ENCODE measurements at regions not wholly inside any gene's neighbourhood (a gene's known extent, or its start where the extent isn't known, plus 50 kb on each side); places are given as distances from the start of the nearest gene placed in this dataset.
"Not testable (repeated sequence)": the region's sequence is repeated elsewhere in the genome, so short reads cannot be mapped to it uniquely, and the experiment has no call there.

DNA sequence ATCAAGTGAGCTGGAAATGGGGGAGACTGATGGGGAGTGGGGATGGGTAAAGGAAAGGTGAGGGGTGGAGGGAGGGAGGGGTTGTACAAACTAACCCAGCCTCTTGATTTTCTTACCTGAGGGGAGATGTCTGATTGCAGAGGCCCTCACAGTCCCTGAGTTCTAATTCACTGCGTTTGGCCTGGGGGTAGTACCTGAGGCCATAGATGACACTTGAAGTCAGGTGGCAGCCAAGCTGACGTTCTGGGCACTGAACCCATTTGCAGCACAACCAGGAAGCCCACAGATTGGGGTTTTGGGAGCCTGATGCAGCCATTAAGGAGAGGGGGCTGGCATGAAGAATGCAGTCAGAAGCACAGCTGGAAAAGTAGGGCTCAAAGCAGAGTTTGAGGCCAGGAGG is 153.8 kb upstream of the DTNBP1 start:
- TF ChIP-seq POLR2AphosphoS5 (IDR thresholded peaks at IDR 0.05) = no peak
- no peak for TF ChIP-seq POLR2A (IDR thresholded peaks at IDR 0.05)
- TF ChIP-seq, protein P1, sequence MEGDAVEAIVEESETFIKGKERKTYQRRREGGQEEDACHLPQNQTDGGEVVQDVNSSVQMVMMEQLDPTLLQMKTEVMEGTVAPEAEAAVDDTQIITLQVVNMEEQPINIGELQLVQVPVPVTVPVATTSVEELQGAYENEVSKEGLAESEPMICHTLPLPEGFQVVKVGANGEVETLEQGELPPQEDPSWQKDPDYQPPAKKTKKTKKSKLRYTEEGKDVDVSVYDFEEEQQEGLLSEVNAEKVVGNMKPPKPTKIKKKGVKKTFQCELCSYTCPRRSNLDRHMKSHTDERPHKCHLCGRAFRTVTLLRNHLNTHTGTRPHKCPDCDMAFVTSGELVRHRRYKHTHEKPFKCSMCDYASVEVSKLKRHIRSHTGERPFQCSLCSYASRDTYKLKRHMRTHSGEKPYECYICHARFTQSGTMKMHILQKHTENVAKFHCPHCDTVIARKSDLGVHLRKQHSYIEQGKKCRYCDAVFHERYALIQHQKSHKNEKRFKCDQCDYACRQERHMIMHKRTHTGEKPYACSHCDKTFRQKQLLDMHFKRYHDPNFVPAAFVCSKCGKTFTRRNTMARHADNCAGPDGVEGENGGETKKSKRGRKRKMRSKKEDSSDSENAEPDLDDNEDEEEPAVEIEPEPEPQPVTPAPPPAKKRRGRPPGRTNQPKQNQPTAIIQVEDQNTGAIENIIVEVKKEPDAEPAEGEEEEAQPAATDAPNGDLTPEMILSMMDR (IDR thresholded peaks at IDR 0.05) = no peak
- Histone ChIP-seq H3K4me3 (no peak overlapping the region), H3K27ac (no peak overlapping the region), H3K36me3 (no peaks in the 10 kb centered on the region), H3K4me1 (no peaks in the 10 kb centered on the region), H3K9me3 (no peaks in the 10 kb centered on the region), H3K27me3 (no peaks in the 10 kb centered on the region)
- no peak for DNase-seq (ENCODE audit: low spot score in 2 of 2)
- intact Hi-C loops (cut with DNase I; ENCODE audit: low total_unique reads) = no loop called here

DNA sequence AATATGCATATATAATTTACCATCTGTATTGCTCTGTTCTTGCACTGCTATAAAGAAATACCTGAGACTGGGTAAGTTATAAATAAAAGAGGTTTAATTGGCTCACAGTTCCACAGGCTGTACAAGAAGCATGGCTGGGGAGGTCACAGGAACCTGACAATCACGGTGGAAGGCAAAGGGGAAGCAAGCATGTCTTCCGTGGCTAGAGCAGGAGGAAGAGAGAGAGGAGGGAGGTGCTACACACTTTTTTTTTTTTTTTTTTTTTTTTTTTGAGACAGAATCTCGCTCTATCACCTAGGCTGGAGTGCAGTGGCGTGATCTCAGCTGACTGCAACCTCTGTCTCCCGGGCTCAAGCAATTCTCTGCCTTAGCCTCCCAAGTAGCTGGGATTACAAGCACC is 150.9 kb upstream of the DTNBP1 start:
- H3K4me1 ChIP-seq; intact Hi-C loops (cut with DNase I; ENCODE audit: low total_unique reads); H3K9me3 ChIP-seq; DNase-seq (ENCODE audit: low spot score in 2 of 2); H3K27me3 ChIP-seq; H3K4me3 ChIP-seq; H3K36me3 ChIP-seq; H3K27ac ChIP-seq: not testable (repeated sequence)

DNA sequence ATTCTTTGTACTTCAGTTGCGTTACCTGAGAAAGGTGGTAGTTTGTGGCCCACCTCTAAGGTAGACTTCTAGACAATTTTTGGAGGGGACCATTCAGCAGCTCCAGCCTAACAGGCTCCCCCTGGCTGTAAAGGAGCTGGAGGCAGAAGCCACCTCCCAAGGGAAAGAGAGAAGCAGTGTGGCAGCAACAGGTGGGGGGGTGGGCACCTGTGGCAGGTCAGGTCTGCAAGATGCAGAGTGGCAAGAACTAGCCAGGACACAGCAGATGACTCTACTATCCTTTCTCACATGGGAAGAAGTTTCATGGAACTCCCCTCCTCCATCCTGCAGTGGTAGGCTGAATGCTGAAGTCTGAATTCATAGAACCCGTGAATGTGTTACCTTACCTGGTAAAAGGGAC is 148.3 kb upstream of the DTNBP1 start:
- Histone ChIP-seq H3K4me3 (no peak overlapping the region), H3K4me1 (no peaks in the 10 kb centered on the region), H3K27ac (no peak overlapping the region), H3K9me3 (no peaks in the 10 kb centered on the region), H3K36me3 (no peaks in the 10 kb centered on the region), H3K27me3 (no peaks in the 10 kb centered on the region)
- no peak for DNase-seq (ENCODE audit: low spot score in 2 of 2)
- no peak for TF ChIP-seq POLR2AphosphoS5 (IDR thresholded peaks at IDR 0.05)
- intact Hi-C loops (cut with DNase I; ENCODE audit: low total_unique reads) = no loop called here

DNA sequence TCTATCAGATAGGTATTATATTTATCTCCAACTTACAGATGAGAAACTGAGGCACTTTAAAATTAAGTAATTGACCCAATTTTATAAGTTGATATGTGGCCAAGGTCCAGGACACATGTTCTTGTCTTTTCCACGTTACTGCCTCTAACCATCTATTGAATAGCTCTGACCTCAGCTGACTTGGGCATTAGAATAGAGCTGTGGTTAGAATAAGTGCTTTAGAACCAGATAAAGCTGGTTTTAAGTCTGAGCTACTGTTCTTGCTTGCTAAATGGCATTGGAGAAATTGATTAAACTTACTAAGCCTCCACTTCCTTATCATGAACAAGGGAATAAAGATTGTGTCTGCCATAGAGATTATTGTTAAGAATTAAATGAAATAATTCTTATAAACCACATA is 147.8 kb upstream of the DTNBP1 start:
- no peak for DNase-seq (ENCODE audit: low spot score in 2 of 2)
- intact Hi-C loops (cut with DNase I; ENCODE audit: low total_unique reads) = no loop called here

DNA sequence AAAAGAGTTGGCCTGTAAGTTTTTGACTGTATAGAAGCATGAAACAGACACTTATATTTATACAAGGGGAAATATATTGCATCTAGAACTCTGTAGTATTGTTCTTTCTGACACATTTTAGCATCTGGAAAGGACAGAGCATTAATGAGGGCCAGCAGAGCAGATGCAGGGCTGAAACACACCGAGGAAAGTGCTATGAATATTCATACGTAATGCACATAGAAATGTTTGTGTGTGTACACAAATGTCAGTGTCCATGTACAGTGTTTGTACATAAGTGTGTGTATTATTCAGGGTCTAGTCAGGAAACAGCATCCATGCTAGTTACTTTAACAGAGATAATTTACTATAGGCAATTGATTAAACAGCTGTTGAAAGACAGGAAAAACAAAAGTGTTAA is 146.5 kb upstream of the DTNBP1 start:
- intact Hi-C loops (cut with DNase I; ENCODE audit: low total_unique reads) = no loop called here
- no peak overlapping the region for H3K27ac ChIP-seq
- no peaks in the 10 kb centered on the region for H3K27me3 ChIP-seq
- TF ChIP-seq, protein P1 (IDR thresholded peaks at IDR 0.05) = no peak
- TF ChIP-seq POLR2A (IDR thresholded peaks at IDR 0.05) = no peak
- TF ChIP-seq POLR2AphosphoS5 (IDR thresholded peaks at IDR 0.05) = no peak
- H3K4me3 ChIP-seq = no peak overlapping the region
- H3K36me3 ChIP-seq = no peaks in the 10 kb centered on the region
- no peaks in the 10 kb centered on the region for H3K9me3 ChIP-seq
- no peaks in the 10 kb centered on the region for H3K4me1 ChIP-seq
- no peak for DNase-seq (ENCODE audit: low spot score in 2 of 2)

More for the DNA sequence above, 147.8 kb upstream of the DTNBP1 start:
- TF ChIP-seq POLR2A (IDR thresholded peaks at IDR 0.05) = no peak
- TF ChIP-seq POLR2AphosphoS5 (IDR thresholded peaks at IDR 0.05) = no peak
- TF ChIP-seq, protein P1 (IDR thresholded peaks at IDR 0.05) = no peak
- Histone ChIP-seq H3K4me1 (no peaks in the 10 kb centered on the region), H3K27me3 (no peaks in the 10 kb centered on the region), H3K27ac (no peak overlapping the region), H3K36me3 (no peaks in the 10 kb centered on the region), H3K4me3 (no peak overlapping the region), H3K9me3 (no peaks in the 10 kb centered on the region)

DNA sequence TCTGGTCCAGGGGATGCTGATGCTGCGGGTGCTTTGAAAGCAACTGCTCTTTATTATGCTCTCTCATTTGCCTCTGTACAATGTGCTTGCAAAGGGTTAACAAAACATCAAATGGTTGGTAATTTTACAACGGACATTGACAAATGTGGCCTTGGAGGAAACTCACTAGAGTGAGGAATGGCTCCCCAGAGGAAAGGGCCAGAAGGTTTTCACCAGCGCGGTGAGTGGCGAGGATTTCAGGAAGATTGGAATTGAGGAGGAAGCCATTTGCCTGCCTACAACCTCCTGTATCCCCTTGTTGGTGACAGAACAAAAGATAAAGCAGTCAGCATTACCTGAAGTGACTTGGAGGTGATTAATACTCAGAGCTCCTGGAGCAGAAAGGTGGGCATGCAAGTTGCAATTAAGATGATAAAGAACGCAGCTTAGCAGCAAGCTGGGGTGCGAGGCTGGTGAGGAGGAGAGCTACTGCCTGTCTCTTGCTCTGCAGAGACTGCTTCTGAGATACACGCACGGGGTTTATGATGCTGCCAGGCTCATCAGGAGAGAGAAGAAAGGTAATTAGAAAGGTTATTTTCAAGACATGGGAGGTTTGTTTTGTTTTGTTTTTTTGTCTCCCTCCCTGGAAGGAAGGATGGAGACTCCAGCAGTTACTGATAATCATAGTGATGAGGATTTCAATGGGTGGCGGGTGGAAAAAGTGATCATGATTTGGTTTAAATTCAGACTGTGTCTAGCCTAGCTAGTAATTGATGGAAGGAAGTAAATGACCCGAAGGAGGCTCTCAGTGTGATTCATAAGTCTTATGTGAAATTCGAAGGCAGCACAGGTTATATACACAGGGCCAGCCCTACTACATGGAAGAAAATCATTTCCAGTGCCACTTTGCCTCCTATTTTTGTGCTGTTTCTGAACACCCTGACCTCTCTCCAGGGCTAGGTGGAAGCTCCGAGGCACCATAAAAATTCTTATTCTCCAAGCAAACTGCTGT is 141.6 kb upstream of the DTNBP1 start:
- H3K27ac ChIP-seq = no peak overlapping the region
- no peaks in the 10 kb centered on the region for H3K4me1 ChIP-seq
- TF ChIP-seq, protein P1 (IDR thresholded peaks at IDR 0.05) = no peak
- TF ChIP-seq POLR2A (IDR thresholded peaks at IDR 0.05) (no peak), POLR2AphosphoS5 (IDR thresholded peaks at IDR 0.05) (no peak)
- no peaks in the 10 kb centered on the region for H3K9me3 ChIP-seq
- no peaks in the 10 kb centered on the region for H3K27me3 ChIP-seq
- intact Hi-C loops (cut with DNase I; ENCODE audit: low total_unique reads) = no loop called here
- no peak for DNase-seq (ENCODE audit: low spot score in 2 of 2)
- H3K36me3 ChIP-seq = no peaks in the 10 kb centered on the region
- H3K4me3 ChIP-seq = no peak overlapping the region

Measured in breast epithelium (tissue), 4 donors.